OCI-LY3 (cell line): ENCODE measurements at regions not wholly inside any gene's neighbourhood (a gene's known extent, or its start where the extent isn't known, plus 50 kb on each side); places are given as distances from the start of the nearest gene placed in this dataset.

Experiments
- H2AFZ ChIP-seq: fragments of 200-600, 300-600 bp; shearing (Covaris generic); 2 replicates; pipeline ENCODE4 v1.6.0; 2014; ENCODE audit warnings: antibody characterized with exemption, low read depth, low read length
- H3K27ac ChIP-seq: fragments of 200-600, 300-600 bp; sonication (generic); 2 replicates; pipeline ENCODE4 v1.5.1; 2014; ENCODE audit warnings: mild to moderate bottlenecking, low read length, moderate library complexity, mixed read lengths
- H3K27me3 ChIP-seq: fragments of 200-600, 300-600 bp; sonication (generic); 2 replicates; pipeline ENCODE4 v1.6.1; 2014; ENCODE audit warnings: low read depth, low read length, mixed read lengths
- H3K36me3 ChIP-seq: fragments of 200-600, 300-600 bp; sonication (generic); replicated peaks from 2 replicates; pipeline ENCODE3; 2014; ENCODE audit warnings: low read depth, low read length, mixed read lengths
- H3K4me1 ChIP-seq: fragments of 300-600, 200-600 bp; sonication (generic); 2 replicates; pipeline ENCODE4 v1.6.1; 2014; ENCODE audit warnings: low read length, mixed read lengths
- H3K4me2 ChIP-seq: fragments of 200-600, 300-600 bp; sonication (generic); 2 replicates; pipeline ENCODE4 v1.6.1; 2014; ENCODE audit warnings: low read length, mixed read lengths
- H3K4me3 ChIP-seq: fragments of 300-600, 200-600 bp; sonication (generic); 2 replicates; pipeline ENCODE4 v1.5.1; 2014; ENCODE audit warnings: antibody characterized with exemption, mild to moderate bottlenecking, low read length, moderate library complexity
- H3K79me2 ChIP-seq: fragments of 300-600, 200-600 bp; shearing (Covaris generic); 2 replicates; pipeline ENCODE4 v1.6.1; 2014; ENCODE audit warnings: mild to moderate bottlenecking, low read length, mixed read lengths
- H3K9ac ChIP-seq: fragments of 300-600, 200-600 bp; shearing (Covaris generic); 2 replicates; pipeline ENCODE4 v1.6.0; 2014; ENCODE audit warnings: mild to moderate bottlenecking, low read length, moderate library complexity
- H3K9me3 ChIP-seq: fragments of 200-600, 300-600 bp; shearing (Covaris generic); 2 replicates; pipeline ENCODE4 v1.6.1; 2014; ENCODE audit warnings: low read length, mixed read lengths; ENCODE audit not compliant: insufficient read depth
- H4K20me1 ChIP-seq: fragments of 200-600, 300-600 bp; sonication (generic); 2 replicates; pipeline ENCODE4 v1.6.1; 2016; ENCODE audit warnings: low read length, mixed read lengths; ENCODE audit not compliant: insufficient read depth
- CTCF ChIP-seq: fragments of 200-600, 300-600 bp; sonication (generic); IDR thresholded peaks from 2 replicates; pipeline ENCODE4 v1.5.1; 2014; ENCODE audit warnings: antibody characterized with exemption, low read length, low read depth
- EZH2phosphoT487 ChIP-seq: fragments of 200-600 bp; shearing (Covaris generic); IDR thresholded peaks from 2 replicates; pipeline ENCODE4 v1.6.1; 2018; ENCODE audit warnings: antibody characterized with exemption, mixed run types, low read depth

GRCh38 chr2:84290537-84290936 lies 168.5 kb downstream of the SUCLG1 start:
- Histone ChIP-seq H3K27ac (no peak overlapping the region), H3K4me2 (no peak overlapping the region), H3K4me3 (no peak overlapping the region), H3K4me1 (no peaks in the 10 kb centered on the region), H2AFZ (no peak overlapping the region), H3K9ac (no peak overlapping the region), H4K20me1 (no peaks in the 10 kb centered on the region), H3K79me2 (no peaks in the 10 kb centered on the region), H3K36me3 (no peaks in the 10 kb centered on the region), H3K9me3 (no peaks in the 10 kb centered on the region), H3K27me3 (no peaks in the 10 kb centered on the region)
- no peak for TF ChIP-seq EZH2phosphoT487
- TF ChIP-seq CTCF, result no peak

GRCh38 chr2:84288293-84288692 lies 170.8 kb downstream of the SUCLG1 start:
- Histone ChIP-seq H3K4me1 (no peaks in the 10 kb centered on the region), H3K27ac (no peak overlapping the region), H3K4me2 (no peak overlapping the region), H3K4me3 (no peak overlapping the region), H3K36me3 (no peaks in the 10 kb centered on the region), H2AFZ (no peak overlapping the region), H3K9ac (no peak overlapping the region), H3K9me3 (no peaks in the 10 kb centered on the region), H4K20me1 (no peaks in the 10 kb centered on the region), H3K27me3 (no peaks in the 10 kb centered on the region), H3K79me2 (no peaks in the 10 kb centered on the region)
- TF ChIP-seq CTCF, result no peak
- no peak for TF ChIP-seq EZH2phosphoT487

- no peak overlapping the region for H2AFZ ChIP-seq
- H3K4me2 ChIP-seq, result no peak overlapping the region
- H3K27ac ChIP-seq, result no peak overlapping the region
- H3K9me3 ChIP-seq, result no peaks in the 10 kb centered on the region
- TF ChIP-seq CTCF, result no peak
- no peak for TF ChIP-seq EZH2phosphoT487
- H3K27me3 ChIP-seq, result no peaks in the 10 kb centered on the region
- no peaks in the 10 kb centered on the region for H3K36me3 ChIP-seq
- H3K9ac ChIP-seq, result no peak overlapping the region
- no peaks in the 10 kb centered on the region for H3K79me2 ChIP-seq
- H3K4me3 ChIP-seq, result no peak overlapping the region
- H4K20me1 ChIP-seq, result no peaks in the 10 kb centered on the region
- no peaks in the 10 kb centered on the region for H3K4me1 ChIP-seq
Observed at GRCh38 chr2:84286878-84287277, 172.2 kb downstream of the SUCLG1 start.

DNA sequence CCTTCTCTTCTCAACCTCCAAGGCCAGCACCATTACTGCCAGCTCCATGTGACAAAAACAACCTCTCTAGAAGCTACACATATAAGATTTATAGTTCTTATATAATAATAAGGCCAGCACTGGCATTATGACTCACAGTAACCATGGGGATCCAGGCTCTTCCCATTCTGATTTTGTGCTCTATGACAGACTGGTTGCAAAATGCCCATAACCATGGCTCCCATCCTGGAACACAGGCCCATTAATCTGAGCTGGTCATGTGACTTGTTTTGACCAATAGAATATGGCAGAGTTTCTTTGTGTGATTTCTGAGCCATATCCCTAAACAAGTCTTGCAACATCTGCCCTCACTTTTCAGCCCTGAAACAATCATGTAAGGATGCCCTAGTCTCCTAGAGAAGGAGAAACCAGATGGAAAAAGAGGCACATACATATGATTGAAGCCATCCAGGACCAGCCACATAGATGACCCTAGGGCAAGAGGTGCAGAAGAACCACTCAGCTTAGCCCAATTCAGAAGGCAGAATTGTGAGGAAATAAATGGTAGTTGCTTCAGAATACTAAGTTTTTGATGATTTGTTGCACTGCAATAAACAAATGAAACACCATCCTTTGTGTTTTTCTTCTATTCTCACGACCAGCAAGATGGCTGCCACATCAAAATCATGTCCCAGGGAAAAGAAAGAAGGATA lies 173.9 kb downstream of the SUCLG1 start:
- TF ChIP-seq EZH2phosphoT487 (no peak), CTCF (no peak)
- Histone ChIP-seq H3K9ac (no peak overlapping the region), H3K27ac (no peak overlapping the region), H3K4me2 (no peak overlapping the region), H4K20me1 (no peaks in the 10 kb centered on the region), H3K27me3 (no peaks in the 10 kb centered on the region), H2AFZ (no peak overlapping the region), H3K79me2 (no peaks in the 10 kb centered on the region), H3K9me3 (no peaks in the 10 kb centered on the region), H3K4me3 (no peak overlapping the region), H3K4me1 (no peaks in the 10 kb centered on the region), H3K36me3 (no peaks in the 10 kb centered on the region)
